Ishikawa (cell line): ENCODE measurements at regions not wholly inside any gene's neighbourhood (a gene's known extent, or its start where the extent isn't known, plus 50 kb on each side); places are given as distances from the start of the nearest gene placed in this dataset.

Experiments used
- CEBPB ChIP-seq: IDR thresholded peaks from 2 replicates; pipeline ENCODE4 v1.6.1; 2012
- CREB1 ChIP-seq: IDR thresholded peaks from 2 replicates; pipeline ENCODE4 v1.6.1; 2012; ENCODE audit warnings: low read depth
- EGR1 ChIP-seq: IDR thresholded peaks from 2 replicates; pipeline ENCODE4 v1.6.1; 2012
- EP300 ChIP-seq: IDR thresholded peaks from 2 replicates; pipeline ENCODE4 v1.6.1; 2012; ENCODE audit warnings: borderline replicate concordance
- FOXM1 ChIP-seq: IDR thresholded peaks from 2 replicates; pipeline ENCODE4 v1.6.1; 2012; ENCODE audit warnings: low read depth, borderline replicate concordance
- MAX ChIP-seq: IDR thresholded peaks from 2 replicates; pipeline ENCODE4 v1.6.1; 2012
- NFIC ChIP-seq: IDR thresholded peaks from 2 replicates; pipeline ENCODE4 v1.6.1; 2012
- RAD21 ChIP-seq: IDR thresholded peaks from 2 replicates; pipeline ENCODE4 v1.6.1; 2012; ENCODE audit warnings: low read depth
- TAF1 ChIP-seq: IDR thresholded peaks from 2 replicates; pipeline ENCODE4 v1.6.1; 2012; ENCODE audit warnings: low read depth, mild to moderate bottlenecking
- TCF12 ChIP-seq: IDR thresholded peaks from 2 replicates; pipeline ENCODE4 v1.6.1; 2012; ENCODE audit warnings: low read depth
- TEAD4 ChIP-seq: IDR thresholded peaks from 2 replicates; pipeline ENCODE4 v1.6.1; 2012
- YY1 ChIP-seq: IDR thresholded peaks from 2 replicates; pipeline ENCODE4 v1.6.1; 2012; ENCODE audit warnings: low read depth
- ZBTB7A ChIP-seq: IDR thresholded peaks from 2 replicates; pipeline ENCODE4 v1.6.1; 2012; ENCODE audit warnings: low read depth
- TF ChIP-seq, protein P1 (sequence below): IDR thresholded peaks from 2 replicates; pipeline ENCODE4 v1.6.1; 2012; ENCODE audit warnings: low read depth, mild to moderate bottlenecking
- TF ChIP-seq, protein P2 (sequence below): IDR thresholded peaks from 2 replicates; pipeline ENCODE4 v1.6.1; 2012

GRCh38 chr10:53667063-53667462 lies 894.5 kb upstream of the MBL2 start:
- TF ChIP-seq EGR1: no peak
- TF ChIP-seq TCF12: no peak
- TF ChIP-seq MAX: no peak
- TF ChIP-seq RAD21: no peak
- no peak for TF ChIP-seq FOXM1
- no peak for TF ChIP-seq ZBTB7A
- no peak for TF ChIP-seq EP300
- TF ChIP-seq CEBPB: no peak
- no peak for TF ChIP-seq TEAD4

DNA sequence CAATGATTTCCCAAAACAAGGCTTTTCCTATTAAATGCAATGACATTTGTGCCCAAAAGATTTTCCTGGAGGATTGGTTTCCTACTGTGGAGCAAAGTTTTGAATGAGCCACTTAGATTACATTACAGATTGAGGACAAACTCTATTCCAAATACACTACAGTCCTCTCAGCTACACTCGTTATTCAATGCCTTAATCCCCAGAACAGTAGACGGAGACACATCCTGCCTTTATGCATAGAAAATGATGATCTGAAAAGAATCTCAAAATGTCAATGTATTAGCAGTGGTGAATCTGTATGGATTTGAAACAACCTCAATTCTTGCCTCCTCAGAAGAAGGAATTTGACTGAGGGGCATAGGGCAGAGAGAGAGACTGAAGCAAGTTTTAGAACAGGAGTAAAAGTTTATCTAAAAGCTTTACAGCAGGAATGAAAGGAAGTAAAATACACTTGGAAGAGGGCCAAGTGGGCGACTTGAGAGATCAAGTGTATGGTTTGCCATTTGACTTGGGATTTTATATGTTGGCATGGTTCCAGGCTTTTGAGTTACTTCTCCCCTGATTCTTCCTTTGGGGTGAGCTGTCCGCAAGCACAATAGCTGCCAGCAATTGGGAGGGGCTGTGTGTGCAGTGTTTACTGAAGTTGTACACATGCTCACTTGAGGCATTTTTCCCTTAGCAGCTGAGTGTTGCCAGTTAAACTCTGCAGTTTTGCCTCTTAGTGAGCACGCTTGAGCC lies 891.9 kb upstream of the MBL2 start:
- TF ChIP-seq, protein P1, sequence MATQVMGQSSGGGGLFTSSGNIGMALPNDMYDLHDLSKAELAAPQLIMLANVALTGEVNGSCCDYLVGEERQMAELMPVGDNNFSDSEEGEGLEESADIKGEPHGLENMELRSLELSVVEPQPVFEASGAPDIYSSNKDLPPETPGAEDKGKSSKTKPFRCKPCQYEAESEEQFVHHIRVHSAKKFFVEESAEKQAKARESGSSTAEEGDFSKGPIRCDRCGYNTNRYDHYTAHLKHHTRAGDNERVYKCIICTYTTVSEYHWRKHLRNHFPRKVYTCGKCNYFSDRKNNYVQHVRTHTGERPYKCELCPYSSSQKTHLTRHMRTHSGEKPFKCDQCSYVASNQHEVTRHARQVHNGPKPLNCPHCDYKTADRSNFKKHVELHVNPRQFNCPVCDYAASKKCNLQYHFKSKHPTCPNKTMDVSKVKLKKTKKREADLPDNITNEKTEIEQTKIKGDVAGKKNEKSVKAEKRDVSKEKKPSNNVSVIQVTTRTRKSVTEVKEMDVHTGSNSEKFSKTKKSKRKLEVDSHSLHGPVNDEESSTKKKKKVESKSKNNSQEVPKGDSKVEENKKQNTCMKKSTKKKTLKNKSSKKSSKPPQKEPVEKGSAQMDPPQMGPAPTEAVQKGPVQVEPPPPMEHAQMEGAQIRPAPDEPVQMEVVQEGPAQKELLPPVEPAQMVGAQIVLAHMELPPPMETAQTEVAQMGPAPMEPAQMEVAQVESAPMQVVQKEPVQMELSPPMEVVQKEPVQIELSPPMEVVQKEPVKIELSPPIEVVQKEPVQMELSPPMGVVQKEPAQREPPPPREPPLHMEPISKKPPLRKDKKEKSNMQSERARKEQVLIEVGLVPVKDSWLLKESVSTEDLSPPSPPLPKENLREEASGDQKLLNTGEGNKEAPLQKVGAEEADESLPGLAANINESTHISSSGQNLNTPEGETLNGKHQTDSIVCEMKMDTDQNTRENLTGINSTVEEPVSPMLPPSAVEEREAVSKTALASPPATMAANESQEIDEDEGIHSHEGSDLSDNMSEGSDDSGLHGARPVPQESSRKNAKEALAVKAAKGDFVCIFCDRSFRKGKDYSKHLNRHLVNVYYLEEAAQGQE: no peak
- TF ChIP-seq NFIC (peak; percentile 51), TAF1 (no peak), CEBPB (no peak), EP300 (no peak), EGR1 (no peak)

- TF ChIP-seq EGR1 (no peak), ZBTB7A (no peak)
Observed at GRCh38 chr10:53650794-53651193, 878.2 kb upstream of the MBL2 start.

DNA sequence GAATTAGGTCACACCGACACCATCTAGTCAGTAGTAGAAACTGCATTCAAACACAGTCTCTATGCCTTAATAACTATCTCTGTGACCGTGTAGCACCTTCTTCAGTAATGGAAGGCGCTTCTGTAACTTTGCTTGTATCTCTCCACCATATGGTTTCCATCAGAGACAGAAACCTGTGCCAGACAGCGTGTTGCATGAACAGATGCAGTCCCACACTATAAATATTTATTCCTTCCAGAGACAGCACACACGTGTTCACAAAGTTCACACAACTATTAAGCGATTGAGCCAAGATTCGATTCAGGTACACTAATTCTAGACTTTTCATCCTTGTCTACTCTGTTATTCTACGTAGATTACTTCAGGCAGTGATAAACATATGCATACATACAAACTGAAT lies 873.9 kb upstream of the MBL2 start:
- TF ChIP-seq, protein P2, sequence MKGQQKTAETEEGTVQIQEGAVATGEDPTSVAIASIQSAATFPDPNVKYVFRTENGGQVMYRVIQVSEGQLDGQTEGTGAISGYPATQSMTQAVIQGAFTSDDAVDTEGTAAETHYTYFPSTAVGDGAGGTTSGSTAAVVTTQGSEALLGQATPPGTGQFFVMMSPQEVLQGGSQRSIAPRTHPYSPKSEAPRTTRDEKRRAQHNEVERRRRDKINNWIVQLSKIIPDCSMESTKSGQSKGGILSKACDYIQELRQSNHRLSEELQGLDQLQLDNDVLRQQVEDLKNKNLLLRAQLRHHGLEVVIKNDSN: no peak
- TF ChIP-seq ZBTB7A: no peak
- no peak for TF ChIP-seq EGR1
- TF ChIP-seq, protein P1: no peak
- TF ChIP-seq FOXM1: no peak
- TF ChIP-seq TCF12: no peak
- no peak for TF ChIP-seq CEBPB
- no peak for TF ChIP-seq YY1
- TF ChIP-seq CREB1: no peak
- TF ChIP-seq TEAD4: no peak
- no peak for TF ChIP-seq MAX
- no peak for TF ChIP-seq NFIC
- no peak for TF ChIP-seq EP300
- TF ChIP-seq TAF1: no peak
- TF ChIP-seq RAD21: no peak

DNA sequence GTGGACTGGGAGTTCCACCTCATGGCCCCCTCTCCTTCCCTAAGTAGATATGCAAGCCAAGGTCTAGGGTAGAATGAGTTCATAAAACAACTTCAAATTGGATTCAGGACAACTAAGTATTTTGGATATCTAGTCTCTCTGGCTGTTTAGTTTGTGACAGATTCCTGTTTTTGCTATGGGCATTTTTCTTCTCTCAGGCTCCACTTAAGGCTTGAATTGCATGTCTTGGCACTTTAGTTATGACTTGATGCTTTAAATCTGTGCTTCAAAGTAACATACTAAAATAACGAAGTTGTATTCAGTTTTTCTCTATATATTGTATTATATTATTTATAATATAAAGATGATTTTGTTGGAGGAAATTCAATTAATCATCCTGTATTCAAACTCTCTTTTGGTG lies 873.4 kb upstream of the MBL2 start:
- TF ChIP-seq, protein P1: no peak
- no peak for TF ChIP-seq CEBPB
- no peak for TF ChIP-seq ZBTB7A
- TF ChIP-seq YY1: no peak
- TF ChIP-seq EP300: no peak
- no peak for TF ChIP-seq MAX
- no peak for TF ChIP-seq EGR1
- TF ChIP-seq TEAD4: no peak
- TF ChIP-seq NFIC: no peak
- TF ChIP-seq CREB1: no peak
- TF ChIP-seq TAF1: no peak
- TF ChIP-seq RAD21: no peak
- no peak for TF ChIP-seq TCF12
